ENCODE measurements at regions not wholly inside any gene's neighbourhood (a gene's known extent, or its start where the extent isn't known, plus 50 kb on each side); places are given as distances from the start of the nearest gene placed in this dataset.
"Not testable (repeated sequence)": the region's sequence is repeated elsewhere in the genome, so short reads cannot be mapped to it uniquely, and the experiment has no call there.

- peak; percentile 70 for DNase-seq
Observed at GRCh38 chr16:17784073-17784472, 313.3 kb upstream of the XYLT1 start.

GRCh38 chr16:17780181-17780580 lies 309.4 kb upstream of the XYLT1 start:
- no peak for DNase-seq

DNA sequence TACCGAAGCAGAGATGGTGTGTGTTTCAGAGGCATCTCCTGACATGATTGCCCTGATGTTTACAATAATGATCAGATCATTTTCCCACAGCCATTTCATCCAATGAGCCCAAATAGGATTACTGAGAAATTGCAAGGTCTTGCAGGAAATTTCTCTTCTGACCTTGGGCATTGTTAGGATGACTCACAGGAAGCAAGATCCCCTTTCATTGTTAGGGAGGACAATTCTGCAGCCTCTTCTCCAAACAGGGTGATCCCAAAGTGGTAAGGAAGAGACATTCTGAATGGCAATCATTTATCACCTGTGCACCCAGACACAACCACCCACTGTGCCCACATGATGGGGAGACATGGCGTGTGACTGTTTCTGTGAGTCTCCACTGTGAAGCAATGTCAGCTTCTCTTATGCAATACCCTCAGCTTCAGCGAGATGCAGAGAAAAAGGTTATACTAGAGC lies 306.7 kb upstream of the XYLT1 start:
- no peak for DNase-seq

DNA sequence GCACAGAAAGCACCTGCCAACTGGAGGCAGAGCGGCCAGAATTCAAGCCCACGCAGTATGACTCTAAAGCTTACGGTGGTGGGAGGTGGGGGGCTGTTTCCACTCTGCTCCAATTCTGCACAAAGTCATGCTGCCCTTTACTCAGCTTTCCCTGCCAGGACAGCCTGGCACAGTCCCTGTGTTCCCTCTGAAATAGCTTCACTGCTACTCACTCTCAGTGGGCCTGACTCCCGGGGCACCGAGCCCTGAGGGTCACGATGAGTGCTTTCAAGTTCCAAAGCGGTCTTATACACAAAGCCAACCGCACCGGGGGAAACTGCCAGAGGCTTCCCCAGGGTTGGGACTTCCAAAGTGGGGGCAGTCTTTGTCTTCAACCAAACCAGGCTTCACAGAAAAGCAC lies 306.1 kb upstream of the XYLT1 start:
- DNase-seq, result no peak

DNA sequence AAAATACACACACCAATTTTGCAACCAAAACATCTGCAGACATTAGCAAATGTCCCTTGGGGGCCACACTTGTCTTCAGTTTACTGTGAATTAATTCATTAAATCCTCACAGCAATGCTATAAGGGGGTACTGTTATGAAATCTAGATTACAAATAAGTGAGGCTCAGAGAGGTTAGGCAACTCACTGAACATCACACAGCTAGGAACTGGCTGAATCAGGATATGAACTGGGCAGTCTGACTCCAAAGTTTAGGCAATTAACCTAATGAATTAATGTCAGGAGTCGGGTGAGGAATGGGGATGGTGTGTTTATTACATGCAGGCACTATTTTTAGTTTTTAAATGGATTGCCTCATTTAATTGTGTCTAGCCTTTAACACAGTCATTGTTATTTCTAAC lies 305.7 kb upstream of the XYLT1 start:
- DNase-seq, result no peak

- DNase-seq, result no peak
Observed at GRCh38 chr16:17775061-17775460, 304.3 kb upstream of the XYLT1 start.

GRCh38 chr16:17773698-17774101 lies 302.9 kb upstream of the XYLT1 start:
- DNase-seq, result no peak

- no peak for DNase-seq
Observed at GRCh38 chr16:17770104-17770503, 299.3 kb upstream of the XYLT1 start.

- DNase-seq, result no peak
Observed at GRCh38 chr16:17769065-17769464, 298.3 kb upstream of the XYLT1 start.

GRCh38 chr16:17768257-17768656 lies 297.5 kb upstream of the XYLT1 start:
- no peak for DNase-seq

DNA sequence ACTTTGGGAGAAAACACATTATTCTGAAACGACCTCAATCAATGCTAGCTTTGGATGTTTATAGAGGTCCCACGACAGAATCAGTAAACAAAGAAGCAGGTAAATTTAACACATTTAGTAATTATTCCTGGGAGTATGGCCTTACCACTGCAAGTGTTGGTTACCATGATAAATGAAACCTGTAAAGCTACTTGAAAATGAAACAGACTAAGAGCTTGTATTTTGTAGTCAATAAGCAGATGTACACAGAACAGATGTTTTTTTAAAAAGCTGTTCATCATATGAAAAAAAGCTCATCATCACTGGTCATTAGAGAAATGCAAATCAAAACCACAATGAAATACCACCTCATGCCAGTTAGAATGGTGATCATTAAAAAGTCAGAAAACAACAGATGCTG lies 295.3 kb upstream of the XYLT1 start:
- DNase-seq, result no peak

GRCh38 chr16:17759451-17760390 lies 289.0 kb upstream of the XYLT1 start:
- no peak for DNase-seq

DNA sequence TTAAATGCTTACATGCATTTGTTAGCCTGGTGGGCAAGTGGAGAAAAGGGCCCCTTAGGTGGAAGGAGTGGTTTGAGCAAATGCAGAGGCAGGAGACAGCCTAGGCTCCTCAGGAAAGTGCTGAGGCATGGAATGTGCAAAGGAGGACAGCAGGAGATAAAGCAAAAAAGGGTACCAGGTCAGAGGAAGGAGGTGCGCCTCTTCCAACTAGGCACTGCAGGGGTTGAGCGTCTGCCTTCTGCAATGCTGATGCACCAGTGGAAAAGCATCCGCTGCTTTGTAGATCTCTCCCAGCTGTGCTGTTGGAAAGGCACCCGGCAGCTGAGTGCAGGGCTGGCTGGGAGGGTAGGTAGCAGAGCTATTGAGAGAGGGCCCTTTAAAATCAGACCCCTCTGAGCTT lies 287.0 kb upstream of the XYLT1 start:
- DNase-seq, result no peak

DNA sequence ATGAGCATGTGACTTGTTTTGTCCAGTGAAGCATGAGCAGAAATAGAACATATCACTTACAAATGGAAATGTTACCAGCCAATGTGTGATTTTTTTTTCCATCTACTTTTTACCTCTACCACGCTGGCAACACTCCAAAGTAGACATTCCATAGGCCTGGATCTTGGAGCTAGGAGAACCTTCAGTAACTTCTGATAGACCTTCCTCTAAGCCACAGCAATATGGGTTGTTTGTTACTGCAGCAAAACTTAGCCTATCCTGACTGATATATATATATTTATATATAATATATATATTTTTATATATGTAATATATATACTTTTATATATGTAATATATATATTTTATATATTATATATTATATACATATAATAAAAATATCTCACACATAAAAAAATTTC lies 284.4 kb upstream of the XYLT1 start:
- no peak for DNase-seq

DNA sequence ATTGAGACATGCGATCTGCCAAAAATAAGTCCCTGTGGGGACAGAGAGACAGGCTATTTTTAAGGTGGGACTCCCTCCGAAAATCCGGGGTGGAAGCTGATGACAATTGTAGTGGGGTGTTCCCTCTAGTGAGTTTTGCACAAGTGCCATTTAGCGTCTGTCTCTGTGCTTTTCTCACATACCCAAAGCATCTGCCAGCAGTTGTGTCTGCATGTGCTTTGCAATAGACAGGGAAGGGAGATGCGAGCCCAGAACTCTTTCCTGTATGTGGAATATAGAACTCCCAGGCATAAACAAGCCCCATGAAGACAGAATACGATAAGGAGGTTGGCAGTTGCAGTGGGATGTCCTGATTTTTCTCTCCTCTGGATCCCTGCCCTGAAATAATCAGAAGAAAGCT lies 282.7 kb upstream of the XYLT1 start:
- no peak for DNase-seq

- DNase-seq, result no peak
Observed at GRCh38 chr16:17749706-17750105, 278.9 kb upstream of the XYLT1 start.

- no peak for DNase-seq
Observed at GRCh38 chr16:17748044-17748719, 277.4 kb upstream of the XYLT1 start.

GRCh38 chr16:17747081-17747756 lies 276.5 kb upstream of the XYLT1 start:
- no peak for DNase-seq

DNA sequence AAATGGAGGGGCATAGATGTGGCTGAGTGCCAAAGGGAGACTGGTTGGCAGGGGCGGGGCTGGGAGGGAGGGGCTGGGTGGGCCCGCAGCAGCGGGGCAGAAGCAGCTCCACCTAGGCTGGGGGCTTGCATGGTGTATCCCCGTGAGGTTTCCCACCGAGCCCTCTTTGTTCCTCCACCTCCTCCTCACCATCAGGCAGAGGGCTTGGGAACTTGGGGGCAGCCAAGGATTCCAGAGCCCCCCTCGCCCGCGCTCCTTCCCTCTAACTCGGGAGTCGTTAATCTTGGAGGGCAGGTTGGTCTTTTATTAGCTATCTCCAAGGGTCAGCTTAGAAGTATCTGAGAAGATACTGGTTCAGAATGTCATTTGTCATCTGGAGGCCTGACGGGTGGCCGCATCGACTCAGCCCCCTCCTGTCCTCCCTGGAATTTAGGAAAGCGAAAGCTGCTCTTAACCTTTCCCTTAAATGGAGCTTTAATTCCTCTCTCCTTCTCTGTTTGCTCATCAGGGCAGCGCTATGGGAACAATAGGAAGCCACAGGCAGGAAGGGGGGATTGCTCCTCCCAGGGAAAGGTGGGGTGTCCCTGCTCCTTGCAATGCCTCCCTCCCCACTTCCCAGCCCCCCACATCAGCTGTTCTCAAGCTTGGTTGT lies 274.3 kb upstream of the XYLT1 start:
- no peak for DNase-seq

DNA sequence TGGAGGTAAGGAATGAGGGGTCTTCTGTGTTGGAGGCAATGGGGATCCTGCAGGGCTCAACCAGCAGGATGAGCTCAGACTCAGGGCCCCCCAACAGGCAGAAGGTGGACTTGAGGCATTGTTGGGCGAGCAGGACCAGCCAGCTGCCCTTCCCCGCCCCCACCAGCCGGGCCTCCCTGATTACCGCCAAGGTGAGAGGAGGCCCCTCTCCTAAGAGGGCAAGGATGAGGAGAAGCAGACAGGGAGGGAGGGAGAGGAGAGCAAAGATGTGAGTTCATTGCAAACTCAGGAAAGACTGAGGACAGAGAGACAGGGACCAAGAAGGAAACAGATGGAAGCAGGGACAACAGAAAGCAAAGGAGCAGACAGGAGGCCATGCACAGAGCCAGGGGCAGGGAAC lies 272.8 kb upstream of the XYLT1 start:
- DNase-seq, result no peak

DNA sequence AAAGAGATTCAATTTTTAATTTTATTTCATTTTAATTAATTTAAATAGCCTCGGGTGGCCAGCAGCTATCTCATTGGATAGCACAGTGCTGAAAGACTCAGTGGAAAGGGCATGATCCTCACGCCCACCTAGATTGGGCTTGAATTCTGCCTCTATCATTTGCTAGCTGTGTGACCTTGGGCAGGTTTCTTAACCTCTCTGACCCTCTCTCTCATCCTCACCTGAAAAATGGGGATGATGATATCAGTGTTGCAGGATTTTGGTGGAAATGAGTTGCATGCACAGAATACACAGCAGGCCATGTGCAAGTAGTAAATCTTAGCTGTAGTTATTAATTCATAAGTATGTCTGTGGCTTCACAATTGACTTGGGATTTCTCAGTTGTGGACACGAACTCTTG lies 272.4 kb upstream of the XYLT1 start:
- DNase-seq, result no peak

DNA sequence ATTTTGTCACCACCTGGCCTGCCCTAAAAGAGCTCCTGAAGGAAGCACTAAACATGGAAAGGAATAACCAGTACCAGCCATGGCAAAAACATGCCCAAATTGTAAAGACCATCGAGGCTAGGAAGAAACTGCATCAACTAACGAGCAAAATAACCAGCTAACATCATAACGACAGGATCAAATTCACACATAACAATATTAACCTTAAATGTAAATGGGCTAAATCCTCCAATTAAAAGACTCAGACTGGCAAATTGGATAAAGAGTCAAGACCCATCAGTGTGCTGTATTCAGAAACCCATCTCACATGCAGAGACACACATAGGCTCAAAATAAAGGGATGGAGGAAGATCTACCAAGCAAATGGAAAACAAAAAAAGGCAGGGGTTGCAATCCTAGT lies 264.3 kb upstream of the XYLT1 start:
- DNase-seq, result not testable (repeated sequence)

- no peak for DNase-seq
Observed at GRCh38 chr16:17729820-17730219, 259.1 kb upstream of the XYLT1 start.
